Thyroid gland (tissue), 4 donors: ENCODE measurements at regions not wholly inside any gene's neighbourhood (a gene's known extent, or its start where the extent isn't known, plus 50 kb on each side); places are given as distances from the start of the nearest gene placed in this dataset.

Source experiments
- POLR2A ChIP-seq, 2 donors: fragments of 450-650 bp; IDR thresholded peaks; one replicate each; pipeline ENCODE4 v1.6.1; 2017; ENCODE audit warnings: antibody characterized with exemption in 2 of 2, mild to moderate bottlenecking in 2 of 2, moderate library complexity in 1 of 2
- TF ChIP-seq, protein P1 (sequence below), 6 experiments: fragments of 200-600 bp in 3 of 6; fragments of 450-650 bp in 3 of 6; sonication (generic) in 3 of 6; IDR thresholded peaks; one replicate each; pipeline ENCODE4 v1.5.1; 2016 to 2019; ENCODE audit warnings: antibody characterized with exemption in 6 of 6, mild to moderate bottlenecking in 2 of 6, inconsistent platforms in 1 of 6, moderate library complexity in 1 of 6

DNA sequence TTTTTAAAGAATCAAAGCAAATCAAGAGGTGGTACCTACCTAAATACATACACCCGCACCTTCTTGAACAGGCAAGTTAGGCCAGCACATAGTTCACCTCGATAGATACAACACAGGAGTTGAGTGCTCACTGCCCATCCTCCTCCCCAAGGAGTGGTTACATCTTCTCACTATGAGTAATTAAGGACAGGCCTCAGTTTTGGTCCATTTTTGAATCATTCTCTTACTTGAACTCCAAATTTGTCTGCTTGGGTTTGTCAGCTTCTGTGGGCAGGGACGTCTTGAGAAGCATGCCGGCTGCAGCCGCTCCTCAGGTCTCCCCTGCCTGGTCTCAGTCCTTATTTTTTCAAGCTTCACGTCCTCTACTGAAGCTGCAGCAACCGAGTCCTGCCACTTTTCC is 190.6 kb upstream of the RBPJ start:
- TF ChIP-seq, protein P1, sequence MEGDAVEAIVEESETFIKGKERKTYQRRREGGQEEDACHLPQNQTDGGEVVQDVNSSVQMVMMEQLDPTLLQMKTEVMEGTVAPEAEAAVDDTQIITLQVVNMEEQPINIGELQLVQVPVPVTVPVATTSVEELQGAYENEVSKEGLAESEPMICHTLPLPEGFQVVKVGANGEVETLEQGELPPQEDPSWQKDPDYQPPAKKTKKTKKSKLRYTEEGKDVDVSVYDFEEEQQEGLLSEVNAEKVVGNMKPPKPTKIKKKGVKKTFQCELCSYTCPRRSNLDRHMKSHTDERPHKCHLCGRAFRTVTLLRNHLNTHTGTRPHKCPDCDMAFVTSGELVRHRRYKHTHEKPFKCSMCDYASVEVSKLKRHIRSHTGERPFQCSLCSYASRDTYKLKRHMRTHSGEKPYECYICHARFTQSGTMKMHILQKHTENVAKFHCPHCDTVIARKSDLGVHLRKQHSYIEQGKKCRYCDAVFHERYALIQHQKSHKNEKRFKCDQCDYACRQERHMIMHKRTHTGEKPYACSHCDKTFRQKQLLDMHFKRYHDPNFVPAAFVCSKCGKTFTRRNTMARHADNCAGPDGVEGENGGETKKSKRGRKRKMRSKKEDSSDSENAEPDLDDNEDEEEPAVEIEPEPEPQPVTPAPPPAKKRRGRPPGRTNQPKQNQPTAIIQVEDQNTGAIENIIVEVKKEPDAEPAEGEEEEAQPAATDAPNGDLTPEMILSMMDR (IDR thresholded peaks at IDR 0.05), result no peak
- TF ChIP-seq POLR2A (IDR thresholded peaks at IDR 0.05), result no peak
